ENCODE measurements at regions not wholly inside any gene's neighbourhood (a gene's known extent, or its start where the extent isn't known, plus 50 kb on each side); places are given as distances from the start of the nearest gene placed in this dataset.
A peak's percentile ranks its signal among the peaks of the same experiment; 100 is the strongest.

DNA sequence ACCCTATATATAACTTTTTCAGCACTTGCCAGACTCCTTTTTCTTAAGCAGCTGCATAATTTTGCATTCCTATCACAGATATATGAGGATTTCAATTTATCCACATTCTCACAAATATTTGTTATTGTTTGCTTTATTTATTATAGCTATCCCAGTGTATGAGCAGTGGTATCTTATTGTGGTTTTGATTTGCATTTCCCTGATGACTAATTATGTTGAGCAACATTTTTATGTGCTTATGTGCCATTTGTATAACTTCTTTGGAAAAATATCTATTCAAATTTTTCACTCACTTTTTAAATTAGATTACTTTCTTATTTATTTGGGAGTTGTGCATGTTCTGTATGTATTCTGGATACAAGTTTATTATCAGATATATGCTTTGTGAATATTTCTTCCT, 361.9 kb downstream of the KCTD8 start:
- no peaks in the 10 kb centered on the region for H3K27me3 ChIP-seq (ENCODE audit: insufficient read depth, low read length)
- Mint-ChIP-seq H3K4me3 (ENCODE audit: unreplicated experiment) (no peak overlapping the region), H3K27me3 (ENCODE audit: low read depth, unreplicated experiment) (no peaks in the 10 kb centered on the region), H3K27ac (ENCODE audit: unreplicated experiment) (no peak overlapping the region), H3K9me3 (ENCODE audit: unreplicated experiment) (no peaks in the 10 kb centered on the region), H3K36me3 (ENCODE audit: low read depth, unreplicated experiment) (no peaks in the 10 kb centered on the region), H3K4me1 (ENCODE audit: low read depth, unreplicated experiment) (no peaks in the 10 kb centered on the region)
- no peak overlapping the region for H3K9ac ChIP-seq (ENCODE audit: low read length)
- H4K20me1 ChIP-seq (ENCODE audit: insufficient read depth, low read length), result no peaks in the 10 kb centered on the region
- H3K9me3 ChIP-seq (ENCODE audit: insufficient read depth, low read depth, low read length), result no peaks in the 10 kb centered on the region
- H3K27ac ChIP-seq (ENCODE audit: low read depth, low read length), result no peak overlapping the region
- DNase-seq (ENCODE audit: low read depth) (no peak), FAIRE-seq (no peak)
- H3K79me2 ChIP-seq (ENCODE audit: insufficient read depth, low read length), result no peaks in the 10 kb centered on the region
- no peaks in the 10 kb centered on the region for H3K36me3 ChIP-seq (ENCODE audit: insufficient read depth, low read length)
- TF ChIP-seq, protein P1, sequence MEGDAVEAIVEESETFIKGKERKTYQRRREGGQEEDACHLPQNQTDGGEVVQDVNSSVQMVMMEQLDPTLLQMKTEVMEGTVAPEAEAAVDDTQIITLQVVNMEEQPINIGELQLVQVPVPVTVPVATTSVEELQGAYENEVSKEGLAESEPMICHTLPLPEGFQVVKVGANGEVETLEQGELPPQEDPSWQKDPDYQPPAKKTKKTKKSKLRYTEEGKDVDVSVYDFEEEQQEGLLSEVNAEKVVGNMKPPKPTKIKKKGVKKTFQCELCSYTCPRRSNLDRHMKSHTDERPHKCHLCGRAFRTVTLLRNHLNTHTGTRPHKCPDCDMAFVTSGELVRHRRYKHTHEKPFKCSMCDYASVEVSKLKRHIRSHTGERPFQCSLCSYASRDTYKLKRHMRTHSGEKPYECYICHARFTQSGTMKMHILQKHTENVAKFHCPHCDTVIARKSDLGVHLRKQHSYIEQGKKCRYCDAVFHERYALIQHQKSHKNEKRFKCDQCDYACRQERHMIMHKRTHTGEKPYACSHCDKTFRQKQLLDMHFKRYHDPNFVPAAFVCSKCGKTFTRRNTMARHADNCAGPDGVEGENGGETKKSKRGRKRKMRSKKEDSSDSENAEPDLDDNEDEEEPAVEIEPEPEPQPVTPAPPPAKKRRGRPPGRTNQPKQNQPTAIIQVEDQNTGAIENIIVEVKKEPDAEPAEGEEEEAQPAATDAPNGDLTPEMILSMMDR (IDR thresholded peaks at IDR 0.05; ENCODE audit: insufficient read depth, low read depth, low read length), result no peak
- TF ChIP-seq EZH2 (IDR thresholded peaks at IDR 0.05; ENCODE audit: insufficient read depth, low read length), result no peak
- no peaks in the 10 kb centered on the region for H3K4me1 ChIP-seq (ENCODE audit: insufficient read depth, low read length)
- H2AFZ ChIP-seq (ENCODE audit: low read depth, low read length), result no peak overlapping the region
- no peak overlapping the region for H3K4me2 ChIP-seq (ENCODE audit: low read length)
- H3K4me3 ChIP-seq (ENCODE audit: insufficient read depth, low read depth, low read length), result no peak overlapping the region

DNA sequence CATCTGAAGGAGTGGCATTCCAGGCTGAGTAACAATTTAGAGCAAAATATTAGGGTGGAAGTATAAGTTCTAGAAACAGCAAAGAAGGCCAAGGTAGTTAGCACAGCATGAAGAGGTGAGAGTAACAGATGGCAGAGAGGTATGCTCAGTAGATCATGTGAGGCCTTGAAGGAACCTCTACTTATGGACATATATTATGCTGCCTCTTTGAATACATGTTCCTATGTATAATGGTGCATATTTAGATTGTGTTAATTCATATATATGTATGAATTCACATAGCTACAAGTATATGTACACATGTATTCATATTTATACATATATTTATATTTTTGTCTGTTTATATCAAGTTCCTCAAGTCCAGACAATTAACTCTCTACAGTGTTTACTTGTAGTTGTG, 355.2 kb downstream of the KCTD8 start:
- Histone ChIP-seq H3K4me1 (ENCODE audit: insufficient read depth, low read length) (no peaks in the 10 kb centered on the region), H3K36me3 (ENCODE audit: insufficient read depth, low read length) (no peaks in the 10 kb centered on the region), H3K4me3 (ENCODE audit: insufficient read depth, low read depth, low read length) (no peak overlapping the region), H3K4me2 (ENCODE audit: low read length) (no peak overlapping the region), H2AFZ (ENCODE audit: low read depth, low read length) (no peak overlapping the region), H3K79me2 (ENCODE audit: insufficient read depth, low read length) (no peaks in the 10 kb centered on the region), H4K20me1 (ENCODE audit: insufficient read depth, low read length) (no peaks in the 10 kb centered on the region), H3K9me3 (ENCODE audit: insufficient read depth, low read depth, low read length) (no peaks in the 10 kb centered on the region), H3K9ac (ENCODE audit: low read length) (no peak overlapping the region), H3K27me3 (ENCODE audit: insufficient read depth, low read length) (no peaks in the 10 kb centered on the region), H3K27ac (ENCODE audit: low read depth, low read length) (no peak overlapping the region)
- no peak for DNase-seq (ENCODE audit: low read depth)
- no peak overlapping the region for H3K27ac Mint-ChIP-seq (ENCODE audit: unreplicated experiment)
- no peak for FAIRE-seq
- no peak for TF ChIP-seq EZH2 (IDR thresholded peaks at IDR 0.05; ENCODE audit: insufficient read depth, low read length)
- TF ChIP-seq, protein P1 (IDR thresholded peaks at IDR 0.05; ENCODE audit: insufficient read depth, low read depth, low read length), result no peak
- H3K9me3 Mint-ChIP-seq (ENCODE audit: unreplicated experiment), result no peaks in the 10 kb centered on the region
- H3K27me3 Mint-ChIP-seq (ENCODE audit: low read depth, unreplicated experiment), result no peaks in the 10 kb centered on the region
- no peaks in the 10 kb centered on the region for H3K36me3 Mint-ChIP-seq (ENCODE audit: low read depth, unreplicated experiment)
- no peaks in the 10 kb centered on the region for H3K4me1 Mint-ChIP-seq (ENCODE audit: low read depth, unreplicated experiment)
- H3K4me3 Mint-ChIP-seq (ENCODE audit: unreplicated experiment), result no peak overlapping the region

DNA sequence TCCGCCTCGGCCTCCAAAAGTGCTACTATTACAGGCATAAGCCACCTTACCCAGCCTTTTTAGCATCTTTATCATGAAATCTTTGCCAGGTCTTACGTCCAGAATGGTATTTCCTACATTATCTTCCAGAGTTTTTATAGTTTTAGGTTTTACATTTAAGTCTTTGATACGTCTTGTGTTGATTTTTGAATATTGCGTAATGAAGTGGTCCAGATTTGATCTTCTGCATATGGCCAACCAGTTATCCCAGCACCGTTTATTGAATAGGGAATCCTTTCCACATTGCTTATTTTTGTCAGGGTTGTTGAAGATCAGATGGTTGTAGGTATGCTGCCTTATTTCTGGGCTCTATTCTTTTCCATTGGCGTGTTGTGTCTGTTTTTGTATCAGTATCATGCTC, 349.6 kb downstream of the KCTD8 start:
- Mint-ChIP-seq H3K4me3 (ENCODE audit: unreplicated experiment) (no peak overlapping the region), H3K36me3 (ENCODE audit: low read depth, unreplicated experiment) (no peaks in the 10 kb centered on the region), H3K4me1 (ENCODE audit: low read depth, unreplicated experiment) (no peaks in the 10 kb centered on the region), H3K27me3 (ENCODE audit: low read depth, unreplicated experiment) (no peaks in the 10 kb centered on the region), H3K27ac (ENCODE audit: unreplicated experiment) (no peak overlapping the region), H3K9me3 (ENCODE audit: unreplicated experiment) (peaks cover 2% of the 10 kb centered on the region)
- Histone ChIP-seq H3K36me3 (ENCODE audit: insufficient read depth, low read length) (no peaks in the 10 kb centered on the region), H2AFZ (ENCODE audit: low read depth, low read length) (no peak overlapping the region), H3K27me3 (ENCODE audit: insufficient read depth, low read length) (no peaks in the 10 kb centered on the region), H4K20me1 (ENCODE audit: insufficient read depth, low read length) (no peaks in the 10 kb centered on the region), H3K79me2 (ENCODE audit: insufficient read depth, low read length) (no peaks in the 10 kb centered on the region), H3K27ac (ENCODE audit: low read depth, low read length) (no peak overlapping the region), H3K4me3 (ENCODE audit: insufficient read depth, low read depth, low read length) (no peak overlapping the region), H3K9ac (ENCODE audit: low read length) (no peak overlapping the region), H3K4me1 (ENCODE audit: insufficient read depth, low read length) (no peaks in the 10 kb centered on the region), H3K9me3 (ENCODE audit: insufficient read depth, low read depth, low read length) (peaks cover 3% of the 10 kb centered on the region), H3K4me2 (ENCODE audit: low read length) (no peak overlapping the region)
- no peak for TF ChIP-seq EZH2 (IDR thresholded peaks at IDR 0.05; ENCODE audit: insufficient read depth, low read length)
- TF ChIP-seq, protein P1 (IDR thresholded peaks at IDR 0.05; ENCODE audit: insufficient read depth, low read depth, low read length), result no peak
- FAIRE-seq (peak; percentile 5), DNase-seq (ENCODE audit: low read depth) (no peak)
